ENCODE measurements at regions not wholly inside any gene's neighbourhood (a gene's known extent, or its start where the extent isn't known, plus 50 kb on each side); places are given as distances from the start of the nearest gene placed in this dataset.
"Not testable (repeated sequence)": the region's sequence is repeated elsewhere in the genome, so short reads cannot be mapped to it uniquely, and the experiment has no call there.

DNA sequence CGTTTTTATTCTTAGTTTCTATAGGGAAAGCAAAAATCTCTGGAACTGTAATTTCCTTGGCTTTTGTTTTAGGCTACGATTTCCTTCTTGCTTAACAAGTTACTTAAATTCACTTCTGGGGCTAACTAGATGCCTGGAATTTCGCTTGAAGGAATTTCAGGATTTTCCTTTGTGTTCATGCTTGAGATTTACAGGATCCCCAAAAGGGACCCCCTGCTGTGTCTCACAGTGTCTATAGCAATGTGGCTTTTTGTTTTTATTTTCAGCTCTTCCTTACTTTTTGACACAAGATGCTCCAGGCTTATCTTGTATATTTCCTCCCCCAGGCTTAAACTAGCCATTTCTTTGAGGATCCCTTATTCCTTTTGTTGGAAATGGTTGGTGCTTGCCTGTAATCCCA lies 95.5 kb upstream of the DPPA4 start:
- peaks cover 4% of the 10 kb centered on the region for H3K9me3 Mint-ChIP-seq
- H3K27me3 Mint-ChIP-seq (ENCODE audit: low read depth): peaks cover 3% of the 10 kb centered on the region
- TF ChIP-seq, protein P1, sequence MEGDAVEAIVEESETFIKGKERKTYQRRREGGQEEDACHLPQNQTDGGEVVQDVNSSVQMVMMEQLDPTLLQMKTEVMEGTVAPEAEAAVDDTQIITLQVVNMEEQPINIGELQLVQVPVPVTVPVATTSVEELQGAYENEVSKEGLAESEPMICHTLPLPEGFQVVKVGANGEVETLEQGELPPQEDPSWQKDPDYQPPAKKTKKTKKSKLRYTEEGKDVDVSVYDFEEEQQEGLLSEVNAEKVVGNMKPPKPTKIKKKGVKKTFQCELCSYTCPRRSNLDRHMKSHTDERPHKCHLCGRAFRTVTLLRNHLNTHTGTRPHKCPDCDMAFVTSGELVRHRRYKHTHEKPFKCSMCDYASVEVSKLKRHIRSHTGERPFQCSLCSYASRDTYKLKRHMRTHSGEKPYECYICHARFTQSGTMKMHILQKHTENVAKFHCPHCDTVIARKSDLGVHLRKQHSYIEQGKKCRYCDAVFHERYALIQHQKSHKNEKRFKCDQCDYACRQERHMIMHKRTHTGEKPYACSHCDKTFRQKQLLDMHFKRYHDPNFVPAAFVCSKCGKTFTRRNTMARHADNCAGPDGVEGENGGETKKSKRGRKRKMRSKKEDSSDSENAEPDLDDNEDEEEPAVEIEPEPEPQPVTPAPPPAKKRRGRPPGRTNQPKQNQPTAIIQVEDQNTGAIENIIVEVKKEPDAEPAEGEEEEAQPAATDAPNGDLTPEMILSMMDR (IDR thresholded peaks at IDR 0.05; ENCODE audit: unreplicated experiment in 3 of 3): no peak
- no peaks in the 10 kb centered on the region for H3K4me1 Mint-ChIP-seq
- H3K4me3 Mint-ChIP-seq: no peak overlapping the region
- H3K36me3 Mint-ChIP-seq (ENCODE audit: low read depth): no peaks in the 10 kb centered on the region
- H3K27ac Mint-ChIP-seq: no peak overlapping the region

DNA sequence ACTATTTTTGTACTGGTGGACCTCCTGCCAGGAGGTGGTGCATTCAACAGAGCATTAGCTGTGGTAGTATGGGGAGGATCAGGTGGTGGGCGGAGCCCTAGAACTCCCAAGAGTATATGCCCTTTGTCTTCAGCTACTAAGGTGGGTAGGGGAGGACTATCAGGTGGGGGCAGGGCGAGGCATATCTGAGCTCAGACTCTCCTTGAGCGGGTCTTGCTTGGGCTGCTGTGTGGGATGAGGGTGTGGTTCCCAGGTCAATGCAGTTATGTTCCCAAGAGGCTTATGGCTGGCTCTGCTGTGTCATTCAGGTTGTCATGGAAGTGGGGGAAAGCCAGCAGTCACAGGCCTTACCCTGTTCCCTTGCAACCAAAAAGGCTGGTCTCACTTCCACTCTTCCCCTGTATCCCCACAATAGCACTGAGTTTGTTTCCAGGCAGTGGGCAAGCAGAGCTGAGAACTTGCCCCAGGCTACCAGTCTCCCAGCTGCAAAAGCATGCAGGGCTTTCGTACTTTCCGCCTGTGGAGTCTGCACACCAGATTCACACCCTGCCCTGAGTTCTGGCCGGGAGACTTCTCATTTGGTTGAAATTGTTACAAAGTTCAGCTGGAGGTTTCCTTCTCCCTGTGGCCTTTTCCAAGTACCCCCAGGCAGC lies 93.7 kb upstream of the DPPA4 start:
- peaks cover 3% of the 10 kb centered on the region for H3K27me3 Mint-ChIP-seq (ENCODE audit: low read depth)
- TF ChIP-seq, protein P1 (IDR thresholded peaks at IDR 0.05; ENCODE audit: unreplicated experiment in 3 of 3): no peak
- H3K36me3 Mint-ChIP-seq (ENCODE audit: low read depth): no peaks in the 10 kb centered on the region
- peaks cover 17% of the 10 kb centered on the region for H3K9me3 Mint-ChIP-seq
- H3K4me3 Mint-ChIP-seq: no peak overlapping the region
- H3K4me1 Mint-ChIP-seq: no peaks in the 10 kb centered on the region
- no peak overlapping the region for H3K27ac Mint-ChIP-seq

DNA sequence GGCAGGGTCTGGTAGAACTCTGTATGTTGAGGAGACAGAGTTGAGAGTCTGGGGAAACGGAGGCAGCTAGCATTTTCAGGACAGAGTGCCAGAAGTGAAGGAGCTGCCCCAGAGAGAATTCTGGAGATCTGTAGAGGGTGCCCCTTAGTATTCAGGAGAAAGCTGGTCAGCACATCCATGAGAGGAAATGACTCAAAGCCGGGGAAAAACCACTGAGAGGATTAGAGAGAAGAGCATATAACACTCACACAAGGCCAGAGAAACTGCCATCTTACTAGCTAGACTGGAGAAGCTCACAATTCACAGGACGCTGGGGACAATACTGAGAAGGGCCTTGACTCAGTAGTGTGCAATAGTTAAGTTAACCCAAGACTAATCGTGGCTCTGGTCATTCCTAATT lies 75.7 kb upstream of the DPPA4 start:
- TF ChIP-seq, protein P1 (IDR thresholded peaks at IDR 0.05; ENCODE audit: unreplicated experiment in 3 of 3): no peak

DNA sequence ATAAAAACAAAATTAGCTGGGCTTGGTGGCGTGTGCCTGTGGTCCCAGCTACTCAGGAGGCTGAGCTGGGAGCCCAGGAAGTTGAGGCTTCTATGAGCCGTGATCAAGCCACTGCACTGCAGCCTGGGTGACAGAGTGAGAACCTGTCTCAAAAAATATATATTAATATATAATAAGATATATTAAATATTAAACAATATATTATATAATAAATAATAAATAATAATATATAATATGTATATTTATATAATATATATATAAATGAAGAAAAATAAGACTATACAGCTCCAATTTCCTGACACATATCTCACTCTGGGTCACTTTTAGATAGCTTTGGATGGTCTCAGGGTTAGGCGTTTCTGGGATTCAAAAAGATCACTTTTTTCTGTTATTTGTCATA lies 74.2 kb upstream of the DPPA4 start:
- H3K9me3 Mint-ChIP-seq: peaks cover 8% of the 10 kb centered on the region
- no peaks in the 10 kb centered on the region for H3K36me3 Mint-ChIP-seq (ENCODE audit: low read depth)
- peaks cover 3% of the 10 kb centered on the region for H3K27me3 Mint-ChIP-seq (ENCODE audit: low read depth)
- no peak overlapping the region for H3K27ac Mint-ChIP-seq
- no peaks in the 10 kb centered on the region for H3K4me1 Mint-ChIP-seq
- H3K4me3 Mint-ChIP-seq: no peak overlapping the region
- TF ChIP-seq, protein P1 (IDR thresholded peaks at IDR 0.05; ENCODE audit: unreplicated experiment in 3 of 3): no peak

More for the DNA sequence above, 75.7 kb upstream of the DPPA4 start:
- Mint-ChIP-seq H3K4me1 (no peaks in the 10 kb centered on the region), H3K27ac (no peak overlapping the region), H3K36me3 (ENCODE audit: low read depth) (no peaks in the 10 kb centered on the region), H3K9me3 (peaks cover 2% of the 10 kb centered on the region), H3K27me3 (ENCODE audit: low read depth) (peaks cover 3% of the 10 kb centered on the region), H3K4me3 (no peak overlapping the region)

DNA sequence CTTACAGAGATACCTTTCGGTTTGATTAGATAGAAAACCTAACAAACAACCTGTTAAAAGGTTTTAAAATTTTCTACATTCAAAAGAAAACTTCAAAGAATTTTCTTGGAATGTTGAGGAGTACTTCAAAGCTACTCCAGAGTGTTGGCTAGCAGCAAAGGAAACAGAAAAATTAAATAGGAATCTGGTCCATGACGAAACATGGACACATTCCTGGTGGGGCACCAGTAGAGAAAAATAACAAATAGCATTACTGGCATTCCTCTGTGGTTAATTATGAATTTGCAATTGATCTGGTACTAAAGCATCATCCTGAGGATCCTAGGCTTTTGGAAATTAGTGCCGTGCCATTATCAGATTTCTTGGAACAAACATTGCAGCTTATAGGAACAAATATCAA lies 59.5 kb upstream of the DPPA4 start:
- TF ChIP-seq, protein P1 (IDR thresholded peaks at IDR 0.05; ENCODE audit: unreplicated experiment in 3 of 3): no peak
- Mint-ChIP-seq H3K9me3 (no peaks in the 10 kb centered on the region), H3K36me3 (ENCODE audit: low read depth) (no peaks in the 10 kb centered on the region), H3K27ac (no peak overlapping the region), H3K4me1 (peaks cover 4% of the 10 kb centered on the region), H3K27me3 (ENCODE audit: low read depth) (no peaks in the 10 kb centered on the region), H3K4me3 (no peak overlapping the region)

DNA sequence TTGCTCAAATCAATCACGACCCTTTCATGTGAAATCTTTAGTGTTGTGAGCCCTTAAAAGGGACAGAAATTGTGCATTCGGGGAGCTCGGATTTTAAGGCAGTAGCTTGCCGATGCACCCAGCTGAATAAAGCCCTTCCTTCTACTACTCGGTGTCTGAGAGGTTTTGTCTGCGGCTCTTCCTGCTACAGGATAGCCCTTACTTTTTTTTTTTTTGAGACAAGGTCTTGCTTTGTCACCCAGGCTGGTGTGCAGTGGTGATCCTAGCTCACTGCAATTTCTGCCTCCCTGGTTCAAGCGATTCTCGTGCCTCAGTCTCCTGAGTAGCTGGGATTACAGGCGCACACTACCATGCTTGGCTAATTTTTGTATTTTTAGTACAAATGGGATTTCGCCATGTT lies 56.4 kb upstream of the DPPA4 start:
- not testable (repeated sequence) for H3K9me3 Mint-ChIP-seq; H3K36me3 Mint-ChIP-seq (ENCODE audit: low read depth); H3K4me1 Mint-ChIP-seq; H3K27me3 Mint-ChIP-seq (ENCODE audit: low read depth); H3K4me3 Mint-ChIP-seq
- peak overlapping the region; percentile 49 to 91 (median 86) for H3K27ac Mint-ChIP-seq

All from nephron (organoid).